ENCODE measurements at regions not wholly inside any gene's neighbourhood (a gene's known extent, or its start where the extent isn't known, plus 50 kb on each side); places are given as distances from the start of the nearest gene placed in this dataset.
"Not testable (repeated sequence)": the region's sequence is repeated elsewhere in the genome, so short reads cannot be mapped to it uniquely, and the experiment has no call there.

- H3K4me2 ChIP-seq (ENCODE audit: low read length), result no peak overlapping the region
- no peaks in the 10 kb centered on the region for H3K79me2 ChIP-seq (ENCODE audit: low read length)
- no peaks in the 10 kb centered on the region for H3K9me3 ChIP-seq (ENCODE audit: insufficient read depth, low read length)
- H3K4me3 ChIP-seq (ENCODE audit: low read length), result no peak overlapping the region
- H3K36me3 ChIP-seq (replicated peaks; ENCODE audit: low read depth, low read length), result no peaks in the 10 kb centered on the region
- no peak for TF ChIP-seq CTCF (IDR thresholded peaks at IDR 0.05; ENCODE audit: low read depth, low read length)
- no peak for TF ChIP-seq EZH2phosphoT487 (IDR thresholded peaks at IDR 0.05; ENCODE audit: low read depth)
- H3K27ac ChIP-seq (ENCODE audit: low read length), result no peak overlapping the region
- no peaks in the 10 kb centered on the region for H3K4me1 ChIP-seq (ENCODE audit: low read length)
- H3K27me3 ChIP-seq (ENCODE audit: low read depth, low read length), result no peaks in the 10 kb centered on the region
- no peaks in the 10 kb centered on the region for H4K20me1 ChIP-seq (ENCODE audit: insufficient read depth, low read length)
- no peak overlapping the region for H2AFZ ChIP-seq (ENCODE audit: low read depth, low read length)
- H3K9ac ChIP-seq (ENCODE audit: low read length), result no peak overlapping the region
These were observed 116.1 kb downstream of the POM121L12 start for GRCh38 chr7:53151496-53151895.

- not testable (repeated sequence) for H3K4me1 ChIP-seq (ENCODE audit: low read length); H3K9me3 ChIP-seq (ENCODE audit: insufficient read depth, low read length); H3K79me2 ChIP-seq (ENCODE audit: low read length)
These were observed 151.8 kb downstream of the POM121L12 start for GRCh38 chr7:53187184-53187583.

GRCh38 chr7:53191191-53191695 is 155.8 kb downstream of the POM121L12 start:
- Histone ChIP-seq H3K4me3 (ENCODE audit: low read length) (no peak overlapping the region), H3K36me3 (replicated peaks; ENCODE audit: low read depth, low read length) (no peaks in the 10 kb centered on the region), H3K4me2 (ENCODE audit: low read length) (no peak overlapping the region), H2AFZ (ENCODE audit: low read depth, low read length) (no peak overlapping the region), H3K27ac (ENCODE audit: low read length) (no peak overlapping the region), H3K4me1 (ENCODE audit: low read length) (no peaks in the 10 kb centered on the region), H3K9ac (ENCODE audit: low read length) (no peak overlapping the region), H3K9me3 (ENCODE audit: insufficient read depth, low read length) (no peaks in the 10 kb centered on the region), H3K79me2 (ENCODE audit: low read length) (no peaks in the 10 kb centered on the region), H3K27me3 (ENCODE audit: low read depth, low read length) (no peaks in the 10 kb centered on the region), H4K20me1 (ENCODE audit: insufficient read depth, low read length) (no peaks in the 10 kb centered on the region)
- no peak for TF ChIP-seq CTCF (IDR thresholded peaks at IDR 0.05; ENCODE audit: low read depth, low read length)
- TF ChIP-seq EZH2phosphoT487 (IDR thresholded peaks at IDR 0.05; ENCODE audit: low read depth), result no peak

More at GRCh38 chr7:53187184-53187583, 151.8 kb downstream of the POM121L12 start:
- H4K20me1 ChIP-seq (ENCODE audit: insufficient read depth, low read length); H3K9ac ChIP-seq (ENCODE audit: low read length); H3K27ac ChIP-seq (ENCODE audit: low read length); H3K27me3 ChIP-seq (ENCODE audit: low read depth, low read length); H3K36me3 ChIP-seq (replicated peaks; ENCODE audit: low read depth, low read length); H3K4me2 ChIP-seq (ENCODE audit: low read length); H3K4me3 ChIP-seq (ENCODE audit: low read length); H2AFZ ChIP-seq (ENCODE audit: low read depth, low read length): not testable (repeated sequence)

- TF ChIP-seq CTCF (IDR thresholded peaks at IDR 0.05; ENCODE audit: low read depth, low read length) (no peak), EZH2phosphoT487 (IDR thresholded peaks at IDR 0.05; ENCODE audit: low read depth) (no peak)
- no peak overlapping the region for H3K4me3 ChIP-seq (ENCODE audit: low read length)
- H3K9me3 ChIP-seq (ENCODE audit: insufficient read depth, low read length), result no peaks in the 10 kb centered on the region
- no peak overlapping the region for H3K27ac ChIP-seq (ENCODE audit: low read length)
- H2AFZ ChIP-seq (ENCODE audit: low read depth, low read length), result no peak overlapping the region
- H3K27me3 ChIP-seq (ENCODE audit: low read depth, low read length), result no peaks in the 10 kb centered on the region
- no peaks in the 10 kb centered on the region for H3K36me3 ChIP-seq (replicated peaks; ENCODE audit: low read depth, low read length)
- H3K79me2 ChIP-seq (ENCODE audit: low read length), result no peaks in the 10 kb centered on the region
- H3K4me2 ChIP-seq (ENCODE audit: low read length), result no peak overlapping the region
- H3K9ac ChIP-seq (ENCODE audit: low read length), result no peak overlapping the region
- H3K4me1 ChIP-seq (ENCODE audit: low read length), result no peaks in the 10 kb centered on the region
- H4K20me1 ChIP-seq (ENCODE audit: insufficient read depth, low read length), result no peaks in the 10 kb centered on the region
These were observed 156.5 kb downstream of the POM121L12 start for GRCh38 chr7:53191836-53192443.
